ENCODE measurements at regions not wholly inside any gene's neighbourhood (a gene's known extent, or its start where the extent isn't known, plus 50 kb on each side); places are given as distances from the start of the nearest gene placed in this dataset.

DNA sequence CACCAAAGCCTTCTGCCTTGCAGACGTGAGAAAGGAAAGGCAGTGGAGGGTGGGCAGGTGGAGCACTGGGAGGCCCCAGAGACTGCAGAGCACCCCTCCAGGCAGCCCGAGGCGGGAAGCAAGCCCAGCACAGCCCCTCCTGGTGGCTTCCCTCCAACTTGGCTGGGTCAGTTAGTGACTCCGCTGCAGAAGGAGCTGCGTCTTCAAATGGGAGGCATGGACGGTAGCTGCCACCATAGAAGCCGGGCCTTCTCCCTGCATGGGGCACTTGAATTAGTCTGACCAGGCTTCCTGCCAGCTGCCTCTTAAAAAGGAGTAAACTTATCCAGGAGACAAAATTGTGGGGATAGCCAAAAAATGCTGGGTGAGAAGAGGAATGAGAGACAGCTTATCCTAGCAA, 88.0 kb upstream of the RPS6KA2 start (continued):
- TF ChIP-seq, protein P1, sequence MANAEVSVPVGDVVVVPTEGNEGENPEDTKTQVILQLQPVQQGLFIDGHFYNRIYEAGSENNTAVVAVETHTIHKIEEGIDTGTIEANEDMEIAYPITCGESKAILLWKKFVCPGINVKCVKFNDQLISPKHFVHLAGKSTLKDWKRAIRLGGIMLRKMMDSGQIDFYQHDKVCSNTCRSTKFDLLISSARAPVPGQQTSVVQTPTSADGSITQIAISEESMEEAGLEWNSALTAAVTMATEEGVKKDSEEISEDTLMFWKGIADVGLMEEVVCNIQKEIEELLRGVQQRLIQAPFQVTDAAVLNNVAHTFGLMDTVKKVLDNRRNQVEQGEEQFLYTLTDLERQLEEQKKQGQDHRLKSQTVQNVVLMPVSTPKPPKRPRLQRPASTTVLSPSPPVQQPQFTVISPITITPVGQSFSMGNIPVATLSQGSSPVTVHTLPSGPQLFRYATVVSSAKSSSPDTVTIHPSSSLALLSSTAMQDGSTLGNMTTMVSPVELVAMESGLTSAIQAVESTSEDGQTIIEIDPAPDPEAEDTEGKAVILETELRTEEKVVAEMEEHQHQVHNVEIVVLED (CRISPR knock-in tag; IDR thresholded peaks at IDR 0.05; ENCODE audit: borderline replicate concordance): no peak

DNA sequence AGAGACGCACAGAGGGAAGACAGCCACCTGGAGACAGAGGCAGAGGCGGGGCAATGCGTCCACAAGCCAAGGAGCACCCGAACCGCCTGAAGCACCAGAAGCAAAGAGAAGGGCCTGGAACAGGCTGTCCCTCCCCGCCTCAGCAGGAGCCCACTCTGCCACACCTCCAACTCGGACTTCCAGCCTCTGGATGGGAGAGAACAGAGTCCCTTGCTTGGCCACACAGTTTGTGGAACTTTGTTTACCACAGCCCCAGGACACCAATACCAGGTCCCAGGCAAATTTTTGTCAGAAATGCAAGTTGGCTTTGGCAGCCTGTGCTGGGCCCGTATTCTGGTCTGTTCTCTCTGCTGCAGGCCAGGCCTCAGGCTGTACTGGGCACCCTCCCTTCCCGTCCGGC, 87.5 kb upstream of the RPS6KA2 start:
- Histone ChIP-seq H4K20me1 (ENCODE audit: insufficient read depth, low read length) (peaks cover 4% of the 10 kb centered on the region), H3K9ac (ENCODE audit: insufficient read depth, low read depth, low read length) (no peak overlapping the region), H3K27me3 (ENCODE audit: control insufficient read depth in 1 of 2, insufficient read depth in 2 of 2, low read length in 2 of 2) (peaks cover 4 to 66% of the 10 kb centered on the region in 2 experiments; a peak in 4 of 5 replicates), H3K27ac (ENCODE audit: extremely low read length, insufficient read depth, low read length) (no peak overlapping the region), H3K36me3 (replicated peaks in 1 of 2; ENCODE audit: control insufficient read depth in 1 of 2, insufficient read depth in 2 of 2, low read length in 2 of 2) (no peaks in the 10 kb centered on the region), H3K79me2 (ENCODE audit: insufficient read depth, low read length) (no peaks in the 10 kb centered on the region), H3K4me1 (ENCODE audit: insufficient read depth, low read length) (no peaks in the 10 kb centered on the region), H3K4me3 (replicated peaks in 1 of 3; ENCODE audit: insufficient read depth in 1 of 3, low read depth in 2 of 3, low read length in 3 of 3) (no peak overlapping the region), H3K9me3 (ENCODE audit: low read length) (no peaks in the 10 kb centered on the region), H3K4me2 (ENCODE audit: low read depth, low read length) (no peak overlapping the region), H2AFZ (ENCODE audit: low read length) (no peak overlapping the region)
- no TSS peak for BruUV-seq (replicated peaks)
- CTCF ChIA-PET (ENCODE audit: low intra/inter-chr PET ratio, low total read pairs): no interaction called here
- DNase-seq (ENCODE audit: low spot score) (no peak), ATAC-seq (peak; percentile 21; the same call in 2 of the 3 replicates), FAIRE-seq (no peak)
- POLR2A ChIA-PET: no interaction called here
- intact Hi-C loops (cut with micrococcal nuclease; ENCODE audit: unreplicated experiment) (no loop called here), in situ Hi-C loops (cut with HindIII; ENCODE audit: extremely low pct_ligation_motif_present, low pct_unique_long_range_greater_than_20kb) (no loop called here)
- no peak for TF ChIP-seq MIXL1 (CRISPR knock-in tag; IDR thresholded peaks at IDR 0.05)
- no peak for TF ChIP-seq SOX5 (CRISPR knock-in tag; IDR thresholded peaks at IDR 0.05; ENCODE audit: borderline replicate concordance)
- no peak for TF ChIP-seq KLF9 (CRISPR knock-in tag; IDR thresholded peaks at IDR 0.05; ENCODE audit: low read depth)
- no peak for TF ChIP-seq ZNF549 (CRISPR knock-in tag; IDR thresholded peaks at IDR 0.05)
- TF ChIP-seq SOX13 (IDR thresholded peaks at IDR 0.05): no peak
- TF ChIP-seq SOX13 (CRISPR knock-in tag; conservative IDR thresholded peaks at IDR 0.05 in 1 of 2, IDR thresholded peaks at IDR 0.05 in 1 of 2): no peak
- no peak for TF ChIP-seq ZNF12 (CRISPR knock-in tag; IDR thresholded peaks at IDR 0.05)
- no peak for TF ChIP-seq MEF2D (CRISPR knock-in tag; IDR thresholded peaks at IDR 0.05)
- no peak for TF ChIP-seq RBM39 (IDR thresholded peaks at IDR 0.05; ENCODE audit: low read depth, low read length, poor library complexity, severe bottlenecking)
- TF ChIP-seq, protein P2, sequence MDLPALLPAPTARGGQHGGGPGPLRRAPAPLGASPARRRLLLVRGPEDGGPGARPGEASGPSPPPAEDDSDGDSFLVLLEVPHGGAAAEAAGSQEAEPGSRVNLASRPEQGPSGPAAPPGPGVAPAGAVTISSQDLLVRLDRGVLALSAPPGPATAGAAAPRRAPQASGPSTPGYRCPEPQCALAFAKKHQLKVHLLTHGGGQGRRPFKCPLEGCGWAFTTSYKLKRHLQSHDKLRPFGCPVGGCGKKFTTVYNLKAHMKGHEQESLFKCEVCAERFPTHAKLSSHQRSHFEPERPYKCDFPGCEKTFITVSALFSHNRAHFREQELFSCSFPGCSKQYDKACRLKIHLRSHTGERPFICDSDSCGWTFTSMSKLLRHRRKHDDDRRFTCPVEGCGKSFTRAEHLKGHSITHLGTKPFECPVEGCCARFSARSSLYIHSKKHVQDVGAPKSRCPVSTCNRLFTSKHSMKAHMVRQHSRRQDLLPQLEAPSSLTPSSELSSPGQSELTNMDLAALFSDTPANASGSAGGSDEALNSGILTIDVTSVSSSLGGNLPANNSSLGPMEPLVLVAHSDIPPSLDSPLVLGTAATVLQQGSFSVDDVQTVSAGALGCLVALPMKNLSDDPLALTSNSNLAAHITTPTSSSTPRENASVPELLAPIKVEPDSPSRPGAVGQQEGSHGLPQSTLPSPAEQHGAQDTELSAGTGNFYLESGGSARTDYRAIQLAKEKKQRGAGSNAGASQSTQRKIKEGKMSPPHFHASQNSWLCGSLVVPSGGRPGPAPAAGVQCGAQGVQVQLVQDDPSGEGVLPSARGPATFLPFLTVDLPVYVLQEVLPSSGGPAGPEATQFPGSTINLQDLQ (CRISPR knock-in tag; IDR thresholded peaks at IDR 0.05): no peak
- TF ChIP-seq ZNF607 (CRISPR knock-in tag; IDR thresholded peaks at IDR 0.05; ENCODE audit: borderline replicate concordance): no peak
- no peak for TF ChIP-seq MEIS1 (CRISPR knock-in tag; IDR thresholded peaks at IDR 0.05; ENCODE audit: borderline replicate concordance)
- TF ChIP-seq, protein P3, sequence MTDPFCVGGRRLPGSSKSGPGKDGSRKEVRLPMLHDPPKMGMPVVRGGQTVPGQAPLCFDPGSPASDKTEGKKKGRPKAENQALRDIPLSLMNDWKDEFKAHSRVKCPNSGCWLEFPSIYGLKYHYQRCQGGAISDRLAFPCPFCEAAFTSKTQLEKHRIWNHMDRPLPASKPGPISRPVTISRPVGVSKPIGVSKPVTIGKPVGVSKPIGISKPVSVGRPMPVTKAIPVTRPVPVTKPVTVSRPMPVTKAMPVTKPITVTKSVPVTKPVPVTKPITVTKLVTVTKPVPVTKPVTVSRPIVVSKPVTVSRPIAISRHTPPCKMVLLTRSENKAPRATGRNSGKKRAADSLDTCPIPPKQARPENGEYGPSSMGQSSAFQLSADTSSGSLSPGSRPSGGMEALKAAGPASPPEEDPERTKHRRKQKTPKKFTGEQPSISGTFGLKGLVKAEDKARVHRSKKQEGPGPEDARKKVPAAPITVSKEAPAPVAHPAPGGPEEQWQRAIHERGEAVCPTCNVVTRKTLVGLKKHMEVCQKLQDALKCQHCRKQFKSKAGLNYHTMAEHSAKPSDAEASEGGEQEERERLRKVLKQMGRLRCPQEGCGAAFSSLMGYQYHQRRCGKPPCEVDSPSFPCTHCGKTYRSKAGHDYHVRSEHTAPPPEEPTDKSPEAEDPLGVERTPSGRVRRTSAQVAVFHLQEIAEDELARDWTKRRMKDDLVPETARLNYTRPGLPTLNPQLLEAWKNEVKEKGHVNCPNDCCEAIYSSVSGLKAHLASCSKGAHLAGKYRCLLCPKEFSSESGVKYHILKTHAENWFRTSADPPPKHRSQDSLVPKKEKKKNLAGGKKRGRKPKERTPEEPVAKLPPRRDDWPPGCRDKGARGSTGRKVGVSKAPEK (CRISPR knock-in tag; IDR thresholded peaks at IDR 0.05; ENCODE audit: borderline replicate concordance): no peak
- no peak for TF ChIP-seq ARNTL (CRISPR knock-in tag; IDR thresholded peaks at IDR 0.05)
- no peak for TF ChIP-seq HDAC2 (CRISPR knock-in tag; IDR thresholded peaks at IDR 0.05)
- no peak for TF ChIP-seq ZC3H4 (CRISPR knock-in tag; IDR thresholded peaks at IDR 0.05; ENCODE audit: borderline replicate concordance)
- 29% methylated on average over 10 of the region's 10 CpGs for WGBS (ENCODE audit: low lambda C conversion rate)

Data from HepG2 (cell line).